ENCODE measurements at regions not wholly inside any gene's neighbourhood (a gene's known extent, or its start where the extent isn't known, plus 50 kb on each side); places are given as distances from the start of the nearest gene placed in this dataset.

GRCh38 chr9:16025627-16026026, 472.8 kb downstream of the CCDC171 start:
- POLR2A ChIA-PET = no interaction called here
- Histone ChIP-seq H3K9me3 (ENCODE audit: control insufficient read depth in 1 of 2, insufficient read depth in 1 of 2, low read length in 2 of 2) (peaks cover 0 to 10% of the 10 kb centered on the region in 2 experiments), H3K27me3 (ENCODE audit: control insufficient read depth in 1 of 2, insufficient read depth in 2 of 2, low read length in 2 of 2) (no peaks in the 10 kb centered on the region), H3K36me3 (ENCODE audit: insufficient read depth, low read length) (no peaks in the 10 kb centered on the region), H3K4me3 (ENCODE audit: low read length) (no peak overlapping the region), H3K4me1 (ENCODE audit: insufficient read depth, low read length) (no peaks in the 10 kb centered on the region), H3K27ac (ENCODE audit: low read depth in 1 of 2, low read length in 2 of 2) (no peak overlapping the region)
- no peak for TF ChIP-seq CTCF (IDR thresholded peaks at IDR 0.05)
- Mint-ChIP-seq H3K4me3 (no peak overlapping the region), H3K36me3 (ENCODE audit: low read depth) (no peaks in the 10 kb centered on the region), H3K9me3 (peaks cover 4% of the 10 kb centered on the region), H3K27ac (no peak overlapping the region), H3K27me3 (peaks cover 4% of the 10 kb centered on the region), H3K4me1 (ENCODE audit: low read depth) (no peaks in the 10 kb centered on the region)
- DNase-seq = no peak
- intact Hi-C loops (cut with DNase I, micrococcal nuclease) = no loop called here
- ATAC-seq (ENCODE audit: poor library complexity) = no peak
- CTCF ChIA-PET = no interaction called here

GRCh38 chr9:16026886-16027285, 474.0 kb downstream of the CCDC171 start:
- Mint-ChIP-seq H3K4me3 (no peak overlapping the region), H3K36me3 (ENCODE audit: low read depth) (no peaks in the 10 kb centered on the region), H3K9me3 (peaks cover 4% of the 10 kb centered on the region), H3K27ac (no peak overlapping the region), H3K27me3 (peaks cover 4% of the 10 kb centered on the region), H3K4me1 (ENCODE audit: low read depth) (no peaks in the 10 kb centered on the region)
- Histone ChIP-seq H3K27ac (ENCODE audit: low read depth in 1 of 2, low read length in 2 of 2) (no peak overlapping the region), H3K36me3 (ENCODE audit: insufficient read depth, low read length) (no peaks in the 10 kb centered on the region), H3K27me3 (ENCODE audit: control insufficient read depth in 1 of 2, insufficient read depth in 2 of 2, low read length in 2 of 2) (no peaks in the 10 kb centered on the region), H3K4me3 (ENCODE audit: low read length) (no peak overlapping the region), H3K4me1 (ENCODE audit: insufficient read depth, low read length) (no peaks in the 10 kb centered on the region), H3K9me3 (ENCODE audit: control insufficient read depth in 1 of 2, insufficient read depth in 1 of 2, low read length in 2 of 2) (peaks cover 0 to 11% of the 10 kb centered on the region in 2 experiments)
- no peak for TF ChIP-seq CTCF (IDR thresholded peaks at IDR 0.05)
- POLR2A ChIA-PET = no interaction called here
- CTCF ChIA-PET = no interaction called here
- no peak for ATAC-seq (ENCODE audit: poor library complexity)
- DNase-seq = no peak
- intact Hi-C loops (cut with DNase I, micrococcal nuclease) = no loop called here

- H3K4me1 Mint-ChIP-seq (ENCODE audit: low read depth) = no peaks in the 10 kb centered on the region
- Histone ChIP-seq H3K4me3 (ENCODE audit: low read length) (no peak overlapping the region), H3K36me3 (ENCODE audit: insufficient read depth, low read length) (no peaks in the 10 kb centered on the region), H3K27ac (ENCODE audit: low read depth in 1 of 2, low read length in 2 of 2) (no peak overlapping the region), H3K27me3 (ENCODE audit: control insufficient read depth in 1 of 2, insufficient read depth in 2 of 2, low read length in 2 of 2) (no peaks in the 10 kb centered on the region), H3K9me3 (ENCODE audit: control insufficient read depth in 1 of 2, insufficient read depth in 1 of 2, low read length in 2 of 2) (peaks cover 0 to 12% of the 10 kb centered on the region in 2 experiments), H3K4me1 (ENCODE audit: insufficient read depth, low read length) (no peaks in the 10 kb centered on the region)
- DNase-seq (no peak), ATAC-seq (ENCODE audit: poor library complexity) (no peak)
- H3K27me3 Mint-ChIP-seq = no peaks in the 10 kb centered on the region
- H3K9me3 Mint-ChIP-seq = peaks cover 4% of the 10 kb centered on the region
- intact Hi-C loops (cut with DNase I, micrococcal nuclease) = no loop called here
- no peaks in the 10 kb centered on the region for H3K36me3 Mint-ChIP-seq (ENCODE audit: low read depth)
- TF ChIP-seq CTCF (IDR thresholded peaks at IDR 0.05) = no peak
- no peak overlapping the region for H3K4me3 Mint-ChIP-seq
- H3K27ac Mint-ChIP-seq = no peak overlapping the region
- CTCF ChIA-PET = no interaction called here
- POLR2A ChIA-PET = no interaction called here
Measured at GRCh38 chr9:16028548-16028947, 475.7 kb downstream of the CCDC171 start.

Measured in CD4-positive, alpha-beta T cell (primary cell).